ENCODE measurements at regions not wholly inside any gene's neighbourhood (a gene's known extent, or its start where the extent isn't known, plus 50 kb on each side); places are given as distances from the start of the nearest gene placed in this dataset.

DNA sequence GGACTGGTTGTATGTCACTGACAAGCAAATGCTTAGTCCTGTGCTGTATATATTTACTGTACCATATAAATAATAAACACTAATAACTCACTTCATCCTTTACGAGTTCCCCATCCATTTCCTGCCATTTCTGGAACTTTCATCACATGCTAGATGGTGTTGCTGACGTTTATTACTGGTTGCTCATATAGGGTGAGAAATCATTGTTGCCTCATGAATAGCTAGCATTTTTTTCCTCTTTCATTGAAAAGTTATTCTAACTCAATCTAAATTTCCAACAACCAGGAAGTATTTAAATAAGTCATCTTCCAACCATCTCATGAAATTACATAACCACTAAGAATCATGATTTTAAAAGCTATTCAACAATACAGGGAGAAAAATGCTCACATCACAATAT, 88.6 kb upstream of the RCN1 start:
- DNase-seq (ENCODE audit: low spot score) = no peak

DNA sequence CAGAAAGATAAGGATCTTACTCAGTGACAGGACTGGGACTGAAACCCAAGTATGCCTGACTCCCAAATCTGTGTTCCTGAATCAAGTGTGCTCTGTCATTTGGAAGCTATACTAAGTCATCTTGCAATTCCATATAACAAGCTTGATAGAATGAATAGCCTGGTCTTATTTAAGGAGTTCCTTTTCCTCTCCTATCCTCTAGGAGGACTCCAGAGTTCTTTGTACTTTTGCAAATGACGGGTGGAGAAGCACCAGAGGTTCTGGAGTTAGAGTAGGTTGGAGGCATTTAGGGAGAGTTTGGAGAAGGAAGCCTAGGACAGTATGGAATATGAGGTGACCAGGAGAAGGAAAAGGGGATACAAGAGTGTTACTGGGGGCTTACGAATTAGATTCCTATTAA, 92.9 kb upstream of the RCN1 start:
- DNase-seq (ENCODE audit: low spot score) = no peak

DNA sequence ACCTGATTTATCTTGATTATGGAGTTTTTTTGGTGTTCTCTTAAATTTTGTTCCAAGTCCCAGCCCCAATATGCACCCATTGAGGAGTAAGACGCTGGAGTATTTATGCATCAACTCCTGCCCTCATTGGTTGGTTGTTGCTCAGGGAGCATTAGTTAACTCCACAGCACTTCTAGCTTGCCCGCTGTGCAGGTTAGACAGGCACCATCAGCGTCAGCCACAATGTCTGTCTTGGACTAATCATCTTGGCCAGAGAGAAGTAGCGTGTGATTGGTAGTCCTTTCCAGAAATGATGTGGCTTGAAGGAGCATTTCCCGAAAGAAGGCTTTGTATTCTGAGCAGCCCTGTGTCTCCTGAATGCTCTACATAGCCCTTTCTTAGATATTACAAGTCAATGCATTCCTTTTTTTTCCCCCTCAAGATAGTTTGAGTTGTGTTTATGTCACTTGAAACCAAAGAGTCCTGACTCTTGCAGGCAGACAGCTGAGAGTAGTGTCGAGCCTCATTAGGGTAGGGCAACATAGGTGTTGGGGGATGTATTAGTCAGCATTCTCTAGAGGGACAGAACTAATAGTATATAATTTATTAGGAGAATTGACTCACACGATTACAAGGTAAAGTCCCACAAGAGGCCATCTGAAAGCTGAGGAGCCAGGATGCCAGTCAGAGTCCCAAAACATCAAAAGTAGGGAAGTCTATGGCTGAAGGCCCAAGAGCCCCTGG, 94.6 kb upstream of the RCN1 start:
- no peak for DNase-seq (ENCODE audit: low spot score)

DNA sequence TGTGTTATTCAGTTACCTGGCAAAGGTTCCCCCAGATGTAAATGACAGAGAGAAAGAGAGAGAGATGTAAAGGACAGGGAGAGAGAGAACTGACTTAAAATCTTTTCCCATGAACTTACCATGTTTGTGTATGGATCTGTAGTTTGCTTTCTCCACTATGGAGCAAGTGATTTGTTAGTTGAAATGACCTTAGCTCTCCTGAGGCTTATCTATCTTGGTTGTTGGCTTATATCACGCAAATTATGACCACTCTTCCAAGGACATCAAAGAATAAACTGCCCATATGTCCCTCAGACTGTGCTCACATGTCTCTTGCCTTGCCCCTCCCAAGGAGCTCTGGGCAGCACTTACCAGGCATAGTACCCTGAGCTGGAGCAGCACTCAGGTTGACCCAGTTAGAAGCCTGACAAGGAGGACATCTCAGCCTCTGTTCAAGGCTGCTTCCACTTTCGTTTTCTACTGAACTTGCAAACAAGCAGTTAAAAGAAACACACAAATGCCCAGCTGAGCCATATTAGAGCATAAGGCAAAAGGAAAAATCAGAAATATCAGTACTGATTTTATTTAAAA, 95.3 kb upstream of the RCN1 start:
- DNase-seq (ENCODE audit: low spot score) = peak; percentile 59

GRCh38 chr11:31995032-31995431, 95.8 kb upstream of the RCN1 start:
- DNase-seq (ENCODE audit: low spot score) = no peak

GRCh38 chr11:31987118-31988005, 103.5 kb upstream of the RCN1 start:
- DNase-seq (ENCODE audit: low spot score) = no peak

DNA sequence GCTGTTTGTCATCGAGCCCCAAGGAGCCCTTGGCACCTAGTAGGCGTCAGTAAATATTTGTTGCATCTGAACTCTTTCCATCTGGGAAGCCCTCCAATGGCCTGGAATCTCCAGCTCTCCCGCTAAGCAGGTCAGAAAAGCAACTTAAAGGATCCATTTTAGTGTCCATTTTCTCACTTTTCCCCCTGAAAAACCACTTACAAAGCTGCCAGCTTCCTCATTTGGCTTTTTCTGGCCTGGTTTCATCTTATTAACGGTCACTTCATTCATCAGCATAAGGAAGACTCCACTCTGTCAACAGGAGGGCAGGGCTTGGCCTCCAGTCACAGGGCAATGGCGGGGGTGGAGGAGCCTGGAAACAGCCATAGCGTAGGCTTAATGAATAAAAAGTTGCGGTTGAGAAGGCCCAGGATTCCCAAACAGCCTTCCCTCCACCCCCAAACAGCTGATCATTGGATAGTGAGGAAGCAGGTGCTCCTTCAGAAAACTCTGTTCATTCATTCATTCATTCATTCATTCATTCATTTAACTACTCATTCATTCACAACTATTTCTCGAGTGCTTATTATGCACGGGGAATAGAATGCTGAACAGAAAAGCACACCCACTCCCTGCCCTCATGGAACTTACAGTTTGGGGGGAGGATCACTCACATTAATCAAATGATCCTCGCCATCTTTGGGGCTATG, 104.5 kb upstream of the RCN1 start:
- no peak for DNase-seq (ENCODE audit: low spot score)

DNA sequence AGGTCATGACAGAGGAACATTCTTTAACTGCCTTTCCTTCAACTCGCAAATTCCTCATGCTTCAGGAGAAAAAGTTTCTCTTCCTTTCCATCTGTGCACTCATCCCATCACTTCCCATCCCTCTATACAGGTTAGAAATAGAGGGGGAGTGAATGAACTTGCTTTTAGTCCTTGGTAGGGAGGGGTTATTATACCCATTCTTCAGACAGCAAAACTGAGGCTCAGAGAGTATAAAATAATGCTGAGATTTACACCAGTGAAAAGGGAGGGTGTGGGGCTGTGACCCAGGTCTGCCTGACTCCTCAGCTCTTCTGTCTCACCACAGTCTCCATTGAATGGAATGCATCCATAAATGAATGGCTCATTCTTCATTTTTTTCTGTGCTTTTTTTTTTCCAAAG, 109.4 kb upstream of the RCN1 start:
- DNase-seq (ENCODE audit: low spot score) = no peak

DNA sequence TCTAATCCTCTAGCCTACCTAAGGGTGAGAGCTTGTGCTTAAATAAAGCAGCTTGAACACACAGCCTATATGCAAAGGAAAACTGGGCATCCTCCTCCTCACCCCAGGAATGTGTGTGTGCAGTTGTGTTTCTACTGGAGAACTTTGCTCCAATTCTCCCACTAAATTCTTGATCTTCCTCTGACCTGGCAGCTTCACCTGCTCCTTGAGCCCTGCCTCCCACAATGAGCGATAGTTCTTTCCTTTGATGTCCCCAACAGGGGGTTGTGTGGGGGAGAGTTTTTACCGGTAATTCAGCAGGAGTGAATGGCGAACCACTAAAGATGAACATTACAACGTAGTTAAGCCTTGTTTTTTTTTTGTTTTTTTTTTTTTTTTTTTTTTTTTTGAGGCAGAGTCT, 113.5 kb upstream of the RCN1 start:
- DNase-seq (ENCODE audit: low spot score) = no peak

- peak; percentile 44 for DNase-seq (ENCODE audit: low spot score)
Observed at GRCh38 chr11:31974366-31975136, 116.3 kb upstream of the RCN1 start.

- no peak for DNase-seq (ENCODE audit: low spot score)
Observed at GRCh38 chr11:31973172-31973571, 117.7 kb upstream of the RCN1 start.

- DNase-seq (ENCODE audit: low spot score) = no peak
Observed at GRCh38 chr11:31972623-31973022, 118.3 kb upstream of the RCN1 start.

DNA sequence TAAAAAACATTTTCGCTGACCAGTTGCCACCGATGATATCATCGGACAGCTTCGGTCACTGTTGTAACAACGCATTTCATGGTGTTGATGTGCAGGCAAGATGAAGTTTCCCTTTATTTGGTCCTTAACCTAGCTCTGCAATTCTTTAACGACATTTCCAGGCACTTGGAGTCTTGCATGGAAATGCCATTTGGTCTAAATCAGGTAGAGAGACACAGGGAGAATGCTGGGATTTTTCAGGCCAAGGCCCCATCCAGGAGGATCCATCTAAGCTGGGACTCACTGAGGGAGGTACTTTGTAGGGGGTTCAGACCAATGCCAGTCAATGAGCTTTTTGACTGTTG, 121.5 kb upstream of the RCN1 start:
- DNase-seq (ENCODE audit: low spot score) = no peak

DNA sequence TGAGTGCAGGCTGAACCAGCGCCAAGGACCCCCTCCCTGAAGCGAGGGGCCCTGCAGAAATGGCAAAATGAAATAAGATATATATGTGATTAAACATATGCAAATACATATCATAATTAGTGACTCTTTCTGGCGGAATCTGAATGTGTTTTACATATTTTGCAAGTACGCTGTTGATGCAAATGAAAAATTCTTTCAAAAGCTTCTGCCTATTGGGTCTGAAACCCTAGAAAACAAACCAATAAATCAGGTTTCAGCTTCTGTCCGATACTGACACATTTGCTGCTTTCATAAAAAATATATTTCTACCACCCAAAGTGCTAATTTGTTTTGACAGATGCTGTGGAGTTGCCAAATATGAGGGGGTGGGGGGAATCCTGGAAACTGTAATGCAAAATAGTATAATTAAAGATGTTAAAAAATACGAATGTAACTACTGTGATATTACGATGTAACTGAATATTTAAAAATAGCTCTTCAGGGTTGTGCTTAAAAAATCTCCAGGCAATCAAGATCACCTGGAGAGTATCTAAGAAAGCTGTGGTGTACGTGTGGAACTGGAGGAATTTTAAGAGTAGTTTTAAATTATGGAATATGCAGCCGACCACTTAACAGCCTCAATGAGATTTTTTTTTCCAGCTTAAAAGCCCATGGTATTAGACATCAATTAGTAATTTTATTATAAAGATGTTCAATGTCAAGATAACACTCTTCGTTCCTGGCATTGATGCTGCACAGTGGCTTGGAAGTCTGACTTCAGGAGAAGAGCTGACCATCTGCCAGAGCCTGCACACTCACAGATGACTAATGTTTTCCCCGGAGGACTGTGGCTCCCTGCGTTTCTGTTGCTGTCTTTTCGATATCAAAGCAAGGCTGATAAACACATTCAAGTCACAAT, 122.2 kb upstream of the RCN1 start:
- peak; percentile 52 for DNase-seq (ENCODE audit: low spot score)

DNA sequence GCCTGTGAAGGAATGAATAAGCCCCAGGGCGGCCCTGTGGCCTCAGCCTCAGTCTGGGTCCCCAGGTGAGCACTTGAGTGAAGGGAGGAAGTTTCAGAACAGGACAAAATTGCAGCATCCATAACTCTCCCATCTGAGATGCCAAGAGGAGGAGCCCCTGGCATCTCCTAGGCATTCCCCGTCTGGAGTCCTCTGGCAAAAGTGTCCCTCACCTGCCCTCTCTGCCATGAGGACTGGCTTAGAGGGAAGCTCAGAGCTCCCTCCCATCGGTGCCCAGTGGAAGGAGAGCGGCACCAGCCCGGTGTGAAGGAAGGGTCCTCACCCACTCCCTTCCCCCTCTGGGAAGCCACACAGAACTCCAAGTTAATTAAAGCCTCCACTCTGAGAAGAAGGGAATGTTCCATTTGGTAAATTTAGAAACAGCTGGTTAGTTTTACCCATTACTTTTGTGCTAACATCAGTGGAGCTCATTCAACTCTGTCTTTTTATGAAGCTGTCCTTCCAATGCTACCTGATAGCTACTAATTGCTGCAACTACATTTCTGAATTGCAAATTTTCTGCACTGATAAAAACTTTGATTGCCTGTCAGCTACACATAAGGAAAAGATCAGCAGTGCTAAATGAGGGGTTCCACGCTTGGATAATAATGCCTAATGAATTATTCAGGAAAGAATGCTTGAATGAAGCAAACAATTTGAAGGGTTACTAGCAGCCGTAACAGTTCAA, 123.3 kb upstream of the RCN1 start:
- no peak for DNase-seq (ENCODE audit: low spot score)

DNA sequence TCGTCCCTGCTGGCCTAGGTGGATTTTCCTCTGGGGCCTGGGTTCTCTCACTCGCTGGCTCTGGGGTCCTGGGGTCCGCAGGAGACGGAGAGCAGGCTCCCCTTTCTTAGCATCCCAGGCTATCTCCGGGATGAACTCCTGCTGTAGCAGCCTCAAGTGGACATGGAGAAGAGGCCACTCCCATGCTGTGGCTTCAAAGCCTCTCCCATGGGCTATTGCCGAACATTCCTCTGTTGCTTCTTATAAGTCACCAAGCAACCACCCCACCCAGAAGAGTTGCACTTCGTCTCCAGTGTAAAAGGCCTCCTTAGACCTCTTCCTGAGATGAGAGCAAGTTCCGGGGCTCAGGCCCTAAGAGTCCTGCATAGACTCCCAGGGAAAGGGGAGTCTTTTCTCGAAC, 124.0 kb upstream of the RCN1 start:
- DNase-seq (ENCODE audit: low spot score) = no peak

DNA sequence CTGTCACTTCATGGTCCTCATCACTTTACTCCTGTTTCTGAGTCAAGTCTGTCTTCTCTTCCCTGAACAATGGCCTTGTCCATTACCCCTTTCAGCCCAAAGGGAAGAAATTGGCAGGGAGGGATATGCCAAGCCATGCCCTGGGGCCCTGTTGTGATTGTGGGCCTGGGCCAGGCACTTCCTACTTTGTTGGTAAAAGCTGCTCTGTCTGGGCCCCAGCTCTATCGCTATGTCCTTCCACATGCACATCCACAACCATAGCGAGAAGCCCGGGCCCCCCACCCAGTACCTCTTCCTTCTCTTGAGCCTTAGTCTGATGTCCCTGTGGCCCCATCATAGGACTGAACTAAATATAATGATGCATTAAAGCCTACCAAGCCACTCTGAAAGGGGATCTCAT, 126.7 kb upstream of the RCN1 start:
- DNase-seq (ENCODE audit: low spot score) = no peak

- DNase-seq (ENCODE audit: low spot score) = no peak
Observed at GRCh38 chr11:31960126-31960525, 130.7 kb upstream of the RCN1 start.

DNA sequence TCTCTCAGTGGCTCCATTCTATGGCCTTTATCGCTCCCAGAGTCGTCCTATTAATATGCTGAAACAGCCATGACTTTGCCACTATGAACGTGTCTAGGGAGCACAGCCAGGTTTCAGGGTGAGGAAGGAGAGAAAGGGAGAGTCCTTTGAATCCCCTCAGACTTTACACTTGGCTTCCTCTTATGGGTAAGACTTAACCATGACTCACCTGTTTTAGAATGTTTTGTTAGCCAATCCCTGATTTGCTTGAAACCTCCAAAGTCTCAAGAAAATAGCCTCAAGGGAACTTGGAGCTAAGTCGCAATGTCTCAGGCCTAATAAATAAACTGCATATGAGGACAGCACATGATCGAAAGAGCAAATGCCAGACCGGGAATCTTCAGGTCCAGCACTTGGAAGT, 131.2 kb upstream of the RCN1 start:
- DNase-seq (ENCODE audit: low spot score) = peak; percentile 67

Data from H4 (cell line).